Midbrain (tissue), 1 donor: ENCODE measurements at regions not wholly inside any gene's neighbourhood (a gene's known extent, or its start where the extent isn't known, plus 50 kb on each side); places are given as distances from the start of the nearest gene placed in this dataset.
A peak's percentile ranks its signal among the peaks of the same experiment; 100 is the strongest.

Source experiments
- DNase-seq: peaks from one replicate; lab custom pipeline; 2025; lab: John Stamatoyannopoulos, UW

- no peak for DNase-seq
These were observed 197.0 kb downstream of the SIM1 start for GRCh38 chr6:100267721-100268123.

- no peak for DNase-seq
These were observed 198.0 kb downstream of the SIM1 start for GRCh38 chr6:100266494-100267401.

DNA sequence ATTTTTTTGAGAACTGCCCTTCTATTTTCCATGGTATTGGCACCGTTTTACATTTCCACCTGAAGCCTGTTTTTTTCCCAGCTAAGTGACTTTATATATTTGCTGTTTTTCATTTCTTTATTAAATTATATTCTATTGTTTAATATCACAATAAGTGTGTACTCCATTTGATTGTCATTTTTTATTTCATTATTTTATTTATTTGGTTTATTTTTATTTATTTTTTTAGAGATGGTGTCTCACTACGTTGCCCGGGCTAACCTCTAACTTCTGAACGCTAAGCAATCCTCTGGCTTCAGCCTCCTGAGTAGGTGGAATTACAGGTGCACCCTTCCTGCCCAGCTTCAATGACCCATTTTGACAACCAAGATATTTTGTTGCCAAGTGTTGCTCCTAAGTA lies 202.6 kb downstream of the SIM1 start:
- no peak for DNase-seq

DNA sequence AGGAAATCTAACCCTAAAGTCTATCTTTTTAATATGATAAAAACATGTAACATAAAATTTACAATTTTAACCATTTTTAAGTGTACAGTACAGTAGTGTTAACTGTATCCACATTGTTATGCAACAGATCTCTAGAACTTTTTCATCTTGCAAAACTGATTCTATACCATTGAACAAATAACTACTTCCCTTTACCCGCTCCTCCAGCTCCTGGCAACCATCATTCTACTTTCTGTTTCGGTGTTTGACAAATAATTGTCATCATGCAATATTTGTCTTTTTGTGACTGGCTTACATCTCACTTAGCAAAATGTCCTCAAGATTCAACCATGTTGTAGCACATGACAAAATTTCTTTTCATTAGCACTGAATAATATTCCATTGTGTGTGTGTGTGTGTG lies 203.2 kb downstream of the SIM1 start:
- no peak for DNase-seq

GRCh38 chr6:100260584-100260983 lies 204.1 kb downstream of the SIM1 start:
- no peak for DNase-seq

DNA sequence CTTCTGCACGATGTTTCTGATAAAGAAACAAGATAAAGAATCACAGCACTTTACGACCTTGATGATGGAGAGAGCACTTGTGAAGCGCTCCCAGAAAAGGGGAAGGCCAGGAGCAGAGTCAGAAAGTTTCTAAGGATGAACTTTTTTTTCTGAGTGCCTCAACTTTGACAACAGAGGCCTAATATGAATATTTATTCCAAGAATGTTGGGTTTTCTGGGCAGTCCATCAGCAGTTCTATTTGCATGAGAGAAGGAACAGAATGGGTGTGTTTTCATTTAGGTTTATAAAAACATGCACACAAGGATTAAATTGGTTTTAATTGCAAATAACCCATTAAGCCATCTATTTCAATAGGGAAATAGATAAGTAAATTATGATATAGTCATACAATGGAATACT lies 204.9 kb downstream of the SIM1 start:
- no peak for DNase-seq

GRCh38 chr6:100258752-100259151 lies 206.0 kb downstream of the SIM1 start:
- no peak for DNase-seq

GRCh38 chr6:100257793-100258395 lies 206.8 kb downstream of the SIM1 start:
- no peak for DNase-seq

- no peak for DNase-seq
These were observed 209.0 kb downstream of the SIM1 start for GRCh38 chr6:100255701-100256100.

GRCh38 chr6:100247123-100247522 lies 217.6 kb downstream of the SIM1 start:
- DNase-seq = no peak

DNA sequence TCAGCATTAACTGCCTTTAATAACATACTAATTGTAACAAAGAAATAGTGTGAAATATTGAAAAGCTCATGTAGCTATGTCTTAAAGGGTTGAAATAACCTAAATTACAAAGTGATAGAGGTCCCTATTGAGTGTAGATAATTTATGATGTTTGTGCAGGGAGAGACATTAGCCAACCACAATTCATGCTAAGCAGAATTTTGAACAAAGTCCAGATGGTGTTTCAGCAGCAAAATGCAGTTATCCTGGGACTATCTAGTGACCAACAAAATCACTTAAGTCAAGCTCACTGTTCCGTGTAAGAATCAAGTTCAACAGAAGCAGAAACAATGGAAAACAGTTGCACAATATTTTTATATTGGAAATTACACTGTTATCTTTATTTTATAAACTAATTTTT lies 218.5 kb downstream of the SIM1 start:
- no peak for DNase-seq

GRCh38 chr6:100240798-100241197 lies 223.9 kb downstream of the SIM1 start:
- DNase-seq = no peak

DNA sequence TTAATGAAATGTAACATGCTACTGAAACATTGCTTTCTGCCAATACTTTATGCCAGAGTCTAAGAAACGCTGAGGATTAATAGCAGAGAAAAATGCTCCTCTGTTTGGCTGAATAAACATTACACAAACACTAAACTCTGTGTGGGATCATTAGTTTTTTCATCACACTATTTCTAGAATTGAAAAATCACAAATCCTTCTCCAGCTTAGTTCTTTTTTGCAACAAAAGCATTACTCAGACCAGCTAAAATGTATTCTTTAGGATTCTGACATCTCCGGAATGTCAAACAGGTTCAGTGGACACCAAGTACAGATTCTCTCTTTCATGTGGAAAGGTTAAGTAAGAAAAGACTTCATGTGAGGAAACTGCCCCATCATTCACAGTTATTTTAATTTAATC lies 226.9 kb downstream of the SIM1 start:
- DNase-seq = no peak

GRCh38 chr6:100236389-100236788 lies 228.3 kb downstream of the SIM1 start:
- no peak for DNase-seq

GRCh38 chr6:100235631-100236030 lies 229.1 kb downstream of the SIM1 start:
- no peak for DNase-seq

- DNase-seq = no peak
These were observed 230.1 kb downstream of the SIM1 start for GRCh38 chr6:100234625-100235024.

DNA sequence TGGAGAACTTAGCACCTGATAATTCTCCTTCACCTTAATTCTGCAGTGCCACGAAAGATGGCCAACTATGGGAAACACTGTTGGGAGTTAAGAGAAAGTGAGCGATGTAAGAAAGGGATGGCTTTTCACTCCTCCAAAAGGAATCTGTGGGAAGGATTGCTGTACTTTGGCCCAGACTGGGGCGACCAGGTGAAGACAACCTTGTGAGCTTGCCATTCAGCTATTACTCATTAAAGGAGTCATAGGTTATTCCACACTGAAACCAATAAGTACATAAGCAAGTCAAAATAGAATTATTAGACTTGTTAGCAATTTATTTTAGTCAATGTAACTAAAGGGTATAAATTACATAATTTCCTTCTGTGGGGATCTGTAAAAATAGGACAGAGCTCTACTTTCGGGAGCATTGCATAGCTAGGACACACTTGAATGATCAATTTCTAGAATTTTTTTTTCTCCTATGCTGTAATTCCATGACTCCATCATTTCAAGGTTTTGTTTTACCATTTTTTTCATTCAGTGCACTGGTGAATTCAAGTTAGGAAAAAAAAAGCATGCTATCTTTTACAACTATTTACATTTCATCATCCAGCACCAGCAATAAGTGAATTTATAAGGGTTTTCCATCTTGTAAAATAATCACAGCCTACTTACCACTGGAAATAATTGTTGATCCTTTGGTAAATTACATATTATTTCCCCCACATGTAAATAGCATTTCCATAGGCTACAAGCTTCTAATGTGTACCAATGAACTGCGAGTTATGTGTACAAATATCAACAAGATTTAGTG lies 231.7 kb downstream of the SIM1 start:
- DNase-seq = no peak

DNA sequence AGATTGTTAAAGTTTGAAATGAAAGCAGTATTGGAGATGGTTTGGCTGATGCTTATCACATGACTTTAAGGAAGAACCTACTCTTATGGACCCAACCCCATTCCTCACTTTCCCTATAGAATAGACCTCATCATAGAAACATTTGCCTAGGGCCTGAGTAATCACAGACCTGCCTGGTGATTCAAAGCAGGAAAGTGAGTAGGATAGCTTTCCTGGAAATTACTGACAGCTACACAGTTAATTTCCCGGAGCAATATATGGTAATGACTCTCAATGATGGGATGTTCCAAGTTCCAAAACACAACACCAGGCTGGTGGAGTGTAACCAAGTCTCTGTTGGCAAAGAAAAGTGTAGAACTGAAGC lies 233.8 kb downstream of the SIM1 start:
- DNase-seq = no peak

GRCh38 chr6:100230115-100230952 lies 234.4 kb downstream of the SIM1 start:
- no peak for DNase-seq

- DNase-seq = no peak
These were observed 235.2 kb downstream of the SIM1 start for GRCh38 chr6:100229512-100229911.

- peak; percentile 22 for DNase-seq
These were observed 234.9 kb upstream of the MCHR2 start for GRCh38 chr6:100228834-100229441.
